ENCODE measurements at regions not wholly inside any gene's neighbourhood (a gene's known extent, or its start where the extent isn't known, plus 50 kb on each side); places are given as distances from the start of the nearest gene placed in this dataset.
"Not testable (repeated sequence)": the region's sequence is repeated elsewhere in the genome, so short reads cannot be mapped to it uniquely, and the experiment has no call there.

GRCh38 chr2:87419980-87420379 lies 327.9 kb upstream of the PLGLB2 start:
- H3K9me3 Mint-ChIP-seq; H3K4me1 Mint-ChIP-seq (ENCODE audit: low read depth); H3K27ac Mint-ChIP-seq; H3K27me3 Mint-ChIP-seq (ENCODE audit: low read depth); H3K4me3 Mint-ChIP-seq; CTCF ChIA-PET; intact Hi-C loops (cut with micrococcal nuclease); H3K36me3 Mint-ChIP-seq (ENCODE audit: low read depth); DNase-seq: not testable (repeated sequence)

DNA sequence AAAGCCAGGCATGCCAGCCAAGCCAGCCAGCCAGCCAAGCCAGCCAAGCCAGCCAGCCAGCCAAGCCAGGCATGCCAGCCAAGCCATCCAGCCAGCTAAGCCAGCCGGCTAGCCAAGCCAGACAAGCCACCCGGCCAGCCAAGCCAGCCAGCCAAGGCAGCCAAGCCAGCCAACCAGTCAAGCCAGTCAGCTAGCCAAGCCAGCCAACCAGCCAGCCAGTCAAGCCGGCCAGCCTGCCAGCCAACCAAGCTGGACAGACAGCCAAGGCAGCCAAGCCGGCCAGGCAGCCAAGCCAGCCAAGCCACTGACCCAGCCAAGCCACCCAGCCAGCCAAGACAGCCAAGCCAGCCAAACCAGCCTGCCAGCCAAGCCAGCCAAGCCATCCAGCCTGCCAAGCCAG lies 326.9 kb upstream of the PLGLB2 start:
- H3K4me3 Mint-ChIP-seq; H3K4me1 Mint-ChIP-seq (ENCODE audit: low read depth); H3K27ac Mint-ChIP-seq; H3K27me3 Mint-ChIP-seq (ENCODE audit: low read depth); H3K9me3 Mint-ChIP-seq; DNase-seq; intact Hi-C loops (cut with micrococcal nuclease); CTCF ChIA-PET; H3K36me3 Mint-ChIP-seq (ENCODE audit: low read depth): not testable (repeated sequence)

DNA sequence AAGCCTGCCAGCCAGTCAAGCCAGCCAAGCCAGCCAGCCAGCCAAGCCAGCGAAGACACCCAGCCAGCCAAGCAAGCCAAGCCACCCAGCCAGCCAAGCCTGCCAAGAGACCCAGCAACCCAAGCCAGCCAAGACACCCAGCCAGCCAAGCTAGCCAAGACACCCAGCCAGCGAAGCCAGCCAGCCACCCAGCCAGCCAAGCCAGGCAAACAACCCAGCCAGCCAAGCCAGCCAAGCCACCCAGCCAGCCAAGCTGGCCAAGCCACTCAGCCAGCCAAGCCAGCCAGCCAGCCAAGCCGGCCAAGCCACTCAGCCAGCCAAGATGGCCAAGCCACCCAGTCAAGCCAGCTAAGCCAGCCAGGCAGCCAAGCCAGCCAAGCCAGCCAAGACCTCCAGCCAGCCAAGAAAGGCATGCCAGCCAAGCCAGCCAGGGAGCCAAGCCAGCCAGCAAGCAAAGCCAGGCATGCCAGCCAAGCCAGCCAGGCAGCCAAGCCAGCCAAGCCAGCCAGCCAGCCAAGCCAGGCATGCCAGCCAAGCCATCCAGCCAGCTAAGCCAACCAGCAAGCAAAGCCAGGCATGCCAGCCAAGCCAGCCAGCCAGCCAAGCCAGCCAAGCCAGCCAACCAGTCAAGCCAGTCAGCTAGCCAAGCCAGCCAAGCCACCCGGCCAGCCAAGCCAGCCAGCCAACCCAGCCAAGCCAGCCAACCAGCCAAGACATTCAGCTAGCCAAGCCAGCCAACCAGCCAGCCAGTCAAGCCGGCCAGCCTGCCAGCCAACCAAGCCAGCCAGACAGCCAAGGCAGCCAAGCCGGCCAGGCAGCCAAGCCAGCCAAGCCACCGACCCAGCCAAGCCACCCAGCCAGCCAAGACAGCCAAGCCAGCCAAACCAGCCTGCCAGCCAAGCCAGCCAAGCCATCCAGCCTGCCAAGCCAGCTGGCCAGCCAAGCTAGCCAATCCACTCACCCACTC lies 323.8 kb upstream of the PLGLB2 start:
- H3K9me3 Mint-ChIP-seq; intact Hi-C loops (cut with micrococcal nuclease); H3K27me3 Mint-ChIP-seq (ENCODE audit: low read depth); H3K27ac Mint-ChIP-seq; H3K36me3 Mint-ChIP-seq (ENCODE audit: low read depth); CTCF ChIA-PET; H3K4me1 Mint-ChIP-seq (ENCODE audit: low read depth); H3K4me3 Mint-ChIP-seq; DNase-seq: not testable (repeated sequence)

DNA sequence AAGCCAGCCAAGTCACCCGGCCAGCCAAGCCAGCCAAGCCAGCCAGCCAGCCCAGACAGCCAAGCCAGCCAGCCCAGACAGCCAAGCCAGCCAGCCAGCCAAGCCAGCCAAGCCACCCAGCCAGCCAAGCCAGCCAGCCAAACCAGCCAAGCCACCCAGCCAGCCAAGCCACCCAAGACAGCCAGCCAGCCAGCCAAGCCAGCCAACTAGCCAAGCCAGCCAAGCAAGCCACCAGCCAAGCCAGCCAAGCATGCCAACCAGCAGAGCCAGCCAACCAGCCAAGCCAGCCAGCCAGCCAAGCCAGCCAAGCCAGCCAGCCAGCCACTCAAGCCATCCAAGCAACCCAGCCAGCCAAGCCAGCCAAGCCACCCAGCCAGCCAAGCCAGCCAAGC lies 323.1 kb upstream of the PLGLB2 start:
- H3K4me1 Mint-ChIP-seq (ENCODE audit: low read depth); intact Hi-C loops (cut with micrococcal nuclease); H3K36me3 Mint-ChIP-seq (ENCODE audit: low read depth); H3K4me3 Mint-ChIP-seq; H3K27ac Mint-ChIP-seq; DNase-seq; CTCF ChIA-PET; H3K9me3 Mint-ChIP-seq; H3K27me3 Mint-ChIP-seq (ENCODE audit: low read depth): not testable (repeated sequence)

- intact Hi-C loops (cut with micrococcal nuclease); CTCF ChIA-PET: not testable (repeated sequence)
Observed at GRCh38 chr2:87425191-87425590, 322.7 kb upstream of the PLGLB2 start.

DNA sequence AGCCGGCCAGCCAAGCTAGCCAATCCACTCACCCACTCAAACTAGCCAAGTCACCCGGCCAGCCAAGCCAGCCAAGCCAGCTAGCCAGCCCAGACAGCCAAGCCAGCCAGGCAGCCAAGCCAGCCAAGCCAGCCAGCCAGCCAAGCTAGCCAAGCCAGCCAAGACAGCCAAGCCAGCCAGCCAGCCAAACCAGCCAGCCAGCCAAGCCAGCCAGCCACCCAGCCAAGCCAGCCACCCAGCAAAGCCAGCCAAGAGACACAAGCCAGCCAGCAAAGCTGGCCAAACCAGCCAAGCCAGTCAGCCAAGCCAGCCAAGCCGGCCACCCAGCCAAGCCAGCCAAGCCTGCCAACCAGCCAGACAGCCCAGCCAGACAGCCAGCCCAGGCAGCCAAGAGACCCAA lies 322.2 kb upstream of the PLGLB2 start:
- H3K27ac Mint-ChIP-seq; intact Hi-C loops (cut with micrococcal nuclease); H3K4me3 Mint-ChIP-seq; DNase-seq; H3K9me3 Mint-ChIP-seq; H3K36me3 Mint-ChIP-seq (ENCODE audit: low read depth); CTCF ChIA-PET; H3K4me1 Mint-ChIP-seq (ENCODE audit: low read depth); H3K27me3 Mint-ChIP-seq (ENCODE audit: low read depth): not testable (repeated sequence)

More at GRCh38 chr2:87425191-87425590, 322.7 kb upstream of the PLGLB2 start:
- not testable (repeated sequence) for H3K4me1 Mint-ChIP-seq (ENCODE audit: low read depth); H3K27ac Mint-ChIP-seq; DNase-seq; H3K4me3 Mint-ChIP-seq; H3K27me3 Mint-ChIP-seq (ENCODE audit: low read depth); H3K9me3 Mint-ChIP-seq; H3K36me3 Mint-ChIP-seq (ENCODE audit: low read depth)

DNA sequence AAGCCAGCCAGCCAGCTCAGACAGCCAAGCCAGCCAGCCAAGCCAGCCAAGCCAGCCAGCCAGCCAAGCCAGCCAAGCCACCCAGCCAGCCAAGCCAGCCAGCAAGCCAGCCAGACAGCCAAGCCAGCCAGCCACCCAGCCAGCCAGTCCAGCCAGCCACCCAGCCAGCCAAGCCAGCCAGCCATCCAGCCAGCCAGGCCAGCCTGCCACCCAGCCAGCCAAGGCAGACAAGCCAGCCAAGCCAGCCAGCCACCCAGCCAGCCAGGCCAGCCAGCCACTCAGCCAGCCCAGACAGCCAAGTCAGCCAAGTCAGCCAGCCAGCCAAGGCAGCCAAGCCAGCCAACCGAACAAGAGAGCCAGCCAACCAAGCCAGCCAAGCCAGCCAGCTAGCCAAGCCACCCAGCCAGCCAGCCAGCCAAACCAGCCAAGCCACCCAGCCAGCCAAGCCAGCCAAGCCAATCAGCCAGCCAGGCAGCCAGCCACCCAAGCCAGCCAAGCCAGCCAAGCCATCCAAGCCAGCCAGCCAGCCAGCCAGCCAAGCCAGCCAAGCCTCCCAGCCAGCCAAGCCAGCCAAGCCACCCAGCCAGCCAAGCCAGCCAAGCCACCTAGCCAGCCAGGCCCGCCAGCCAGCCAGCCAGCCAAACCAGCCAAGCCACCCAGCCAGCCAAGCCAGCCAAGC lies 319.3 kb upstream of the PLGLB2 start:
- CTCF ChIA-PET; H3K27me3 Mint-ChIP-seq (ENCODE audit: low read depth); H3K27ac Mint-ChIP-seq; H3K4me1 Mint-ChIP-seq (ENCODE audit: low read depth); DNase-seq; H3K36me3 Mint-ChIP-seq (ENCODE audit: low read depth); intact Hi-C loops (cut with micrococcal nuclease); H3K9me3 Mint-ChIP-seq; H3K4me3 Mint-ChIP-seq: not testable (repeated sequence)

DNA sequence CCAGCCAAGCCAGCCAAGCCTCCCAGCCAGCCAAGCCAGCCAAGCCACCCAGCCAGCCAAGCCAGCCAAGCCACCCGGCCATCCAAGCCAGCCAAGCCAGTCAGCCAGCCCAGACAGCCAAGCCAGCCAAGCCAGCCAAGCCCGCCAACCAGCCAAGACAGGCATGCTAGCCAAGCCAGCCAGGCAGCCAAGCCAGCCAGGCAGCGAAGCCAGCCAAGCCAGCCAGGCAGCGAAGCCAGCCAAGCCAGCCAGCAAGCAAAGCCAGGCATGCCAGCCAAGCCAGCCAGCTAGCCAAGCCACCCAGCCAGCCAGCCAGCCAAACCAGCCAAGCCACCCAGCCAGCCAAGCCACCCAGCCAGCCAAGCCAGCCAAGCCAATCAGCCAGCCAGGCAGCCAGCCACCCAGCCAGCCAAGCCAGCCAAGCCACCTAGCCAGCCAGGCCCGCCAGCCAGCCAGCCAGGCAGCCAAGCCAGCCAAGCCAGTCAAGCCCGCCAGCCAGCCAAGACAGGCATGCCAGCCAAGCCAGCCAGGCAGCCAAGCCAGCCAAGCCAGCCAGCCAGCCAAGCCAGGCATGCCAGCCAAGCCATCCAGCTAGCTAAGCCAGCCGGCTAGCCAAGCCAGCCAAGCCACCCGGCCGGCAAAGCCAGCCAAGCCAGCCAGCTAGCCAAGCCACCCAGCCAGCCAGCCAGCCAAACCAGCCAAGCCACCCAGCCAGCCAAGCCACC lies 318.5 kb upstream of the PLGLB2 start:
- H3K4me1 Mint-ChIP-seq (ENCODE audit: low read depth); H3K9me3 Mint-ChIP-seq; H3K4me3 Mint-ChIP-seq; intact Hi-C loops (cut with micrococcal nuclease); CTCF ChIA-PET; DNase-seq; H3K27ac Mint-ChIP-seq; H3K36me3 Mint-ChIP-seq (ENCODE audit: low read depth); H3K27me3 Mint-ChIP-seq (ENCODE audit: low read depth): not testable (repeated sequence)

DNA sequence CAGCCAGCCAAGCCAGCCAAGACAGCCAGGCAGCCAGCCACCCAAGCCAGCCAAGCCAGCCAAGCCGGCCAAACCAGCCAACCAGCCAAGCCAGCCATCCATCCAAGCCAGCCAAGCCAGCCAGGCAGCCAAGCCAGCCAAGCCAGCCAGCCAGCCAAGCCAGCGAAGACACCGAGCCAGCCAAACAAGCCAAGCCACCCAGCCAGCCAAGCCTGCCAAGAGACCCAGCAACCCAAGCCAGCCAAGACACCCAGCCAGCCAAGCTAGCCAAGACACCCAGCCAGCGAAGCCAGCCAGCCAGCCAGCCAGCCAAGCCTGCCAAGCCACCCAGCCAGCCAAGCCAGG lies 318.0 kb upstream of the PLGLB2 start:
- H3K4me3 Mint-ChIP-seq; H3K27me3 Mint-ChIP-seq (ENCODE audit: low read depth); H3K9me3 Mint-ChIP-seq; H3K36me3 Mint-ChIP-seq (ENCODE audit: low read depth); DNase-seq; CTCF ChIA-PET; H3K27ac Mint-ChIP-seq; H3K4me1 Mint-ChIP-seq (ENCODE audit: low read depth); intact Hi-C loops (cut with micrococcal nuclease): not testable (repeated sequence)

- H3K9me3 Mint-ChIP-seq; intact Hi-C loops (cut with micrococcal nuclease); H3K36me3 Mint-ChIP-seq (ENCODE audit: low read depth); CTCF ChIA-PET; H3K27me3 Mint-ChIP-seq (ENCODE audit: low read depth); H3K4me3 Mint-ChIP-seq; H3K4me1 Mint-ChIP-seq (ENCODE audit: low read depth); DNase-seq; H3K27ac Mint-ChIP-seq: not testable (repeated sequence)
Observed at GRCh38 chr2:87431051-87431450, 316.8 kb upstream of the PLGLB2 start.

GRCh38 chr2:87432711-87433453 lies 315.0 kb upstream of the PLGLB2 start:
- H3K4me3 Mint-ChIP-seq; H3K27me3 Mint-ChIP-seq (ENCODE audit: low read depth); H3K4me1 Mint-ChIP-seq (ENCODE audit: low read depth); H3K9me3 Mint-ChIP-seq; H3K36me3 Mint-ChIP-seq (ENCODE audit: low read depth); CTCF ChIA-PET; H3K27ac Mint-ChIP-seq; intact Hi-C loops (cut with micrococcal nuclease); DNase-seq: not testable (repeated sequence)

GRCh38 chr2:87436007-87436406 lies 311.9 kb upstream of the PLGLB2 start:
- H3K27me3 Mint-ChIP-seq (ENCODE audit: low read depth); DNase-seq; H3K36me3 Mint-ChIP-seq (ENCODE audit: low read depth); CTCF ChIA-PET; H3K4me3 Mint-ChIP-seq; H3K27ac Mint-ChIP-seq; H3K9me3 Mint-ChIP-seq; intact Hi-C loops (cut with micrococcal nuclease); H3K4me1 Mint-ChIP-seq (ENCODE audit: low read depth): not testable (repeated sequence)

Measured in activated naive CD4-positive, alpha-beta T cell treated with anti-CD3 and anti-CD28 coated beads for 36 hours (primary cell).